HEK293 (cell line): ENCODE measurements at regions not wholly inside any gene's neighbourhood (a gene's known extent, or its start where the extent isn't known, plus 50 kb on each side); places are given as distances from the start of the nearest gene placed in this dataset.

Experiments used
- CTCF ChIA-PET: fragments of 350-600 bp; formaldehyde crosslinking; extraction: SDS; loops from one replicate; lab custom pipeline; 2021; ENCODE audit warnings: antibody characterized with exemption; lab: Yijun Ruan, JAX
- POLR2A ChIA-PET: fragments of 300-600 bp; formaldehyde crosslinking; extraction: SDS; loops from one replicate; lab custom pipeline; 2020; ENCODE audit warnings: antibody characterized with exemption, inconsistent platforms; lab: Yijun Ruan, JAX
- H3K27ac ChIP-seq: fragments of 200-500 bp; sonication (Bioruptor generic); 2 replicates; pipeline ENCODE4 v1.5.1; 2014; ENCODE audit warnings: low read depth, low read length, control low read depth, inconsistent platforms; ENCODE audit errors: extremely low read depth
- H3K36me3 ChIP-seq, 2 experiments: fragments of 200-500 bp in 1 of 2; sonication (Bioruptor generic) in 1 of 2; 1 replicate in 1 of 2; 2 replicates in 1 of 2; pipeline ENCODE4 v1.5.1; 2014 to 2017; ENCODE audit warnings: inconsistent platforms in 2 of 2, low read length in 2 of 2; ENCODE audit not compliant: control insufficient read depth in 2 of 2, insufficient read depth in 1 of 2
- H3K4me1 ChIP-seq: fragments of 200-500 bp; sonication (Bioruptor generic); 2 replicates; pipeline ENCODE4 v1.5.1; 2014; ENCODE audit warnings: mild to moderate bottlenecking, low read length, inconsistent platforms; ENCODE audit not compliant: control insufficient read depth, insufficient read depth
- H3K4me3 ChIP-seq: 2 replicates; pipeline ENCODE4 v1.5.1; 2011; ENCODE audit warnings: low read depth, mild to moderate bottlenecking, control low read depth, low read length, moderate library complexity
- H3K9me3 ChIP-seq: fragments of 200-500 bp; sonication (Bioruptor generic); 2 replicates; pipeline ENCODE4 v1.5.1; 2014; ENCODE audit warnings: low read depth, low read length, inconsistent platforms; ENCODE audit not compliant: control insufficient read depth, insufficient read depth
- HOXC10 ChIP-seq: sonication (generic); formaldehyde crosslinking; IDR thresholded peaks from 2 replicates; pipeline ENCODE4 v1.8.1; 2023; ENCODE audit warnings: mild to moderate bottlenecking, missing genetic modification reagents
- MYNN ChIP-seq: fragments of 450-650 bp; formaldehyde crosslinking; IDR thresholded peaks from 2 replicates; pipeline ENCODE4 v1.5.1; 2016; ENCODE audit warnings: missing biosample characterization, missing genetic modification characterization, borderline replicate concordance
- RBAK ChIP-seq: fragments of 450-650 bp; formaldehyde crosslinking; IDR thresholded peaks from 2 replicates; pipeline ENCODE4 v1.5.1; 2016; ENCODE audit warnings: missing biosample characterization, missing genetic modification characterization
- REPIN1 ChIP-seq: fragments of 450-650 bp; formaldehyde crosslinking; IDR thresholded peaks from 2 replicates; pipeline ENCODE4 v1.5.1; 2017; ENCODE audit warnings: missing biosample characterization, missing genetic modification characterization, low read depth
- TSHZ1 ChIP-seq: fragments of 450-650 bp; formaldehyde crosslinking; IDR thresholded peaks from 2 replicates; pipeline ENCODE4 v1.5.1; 2016; ENCODE audit warnings: missing biosample characterization, missing genetic modification characterization, borderline replicate concordance
- WT1 ChIP-seq: fragments of 450-650 bp; formaldehyde crosslinking; IDR thresholded peaks from 2 replicates; pipeline ENCODE4 v1.5.1; 2016; ENCODE audit warnings: missing biosample characterization, missing genetic modification characterization
- YY1 ChIP-seq: fragments of 450-650 bp; formaldehyde crosslinking; IDR thresholded peaks from 2 replicates; pipeline ENCODE4 v1.5.1; 2018; ENCODE audit warnings: missing biosample characterization, missing genetic modification characterization
- ZBTB6 ChIP-seq: fragments of 450-650 bp; formaldehyde crosslinking; IDR thresholded peaks from 2 replicates; pipeline ENCODE4 v1.5.1; 2017; ENCODE audit warnings: missing biosample characterization, missing genetic modification characterization
- ZBTB8A ChIP-seq: fragments of 450-650 bp; formaldehyde crosslinking; IDR thresholded peaks from 2 replicates; pipeline ENCODE4 v1.5.1; 2016; ENCODE audit warnings: missing biosample characterization, missing genetic modification characterization
- ZNF121 ChIP-seq: fragments of 450-650 bp; formaldehyde crosslinking; IDR thresholded peaks from 2 replicates; pipeline ENCODE4 v1.5.1; 2016; ENCODE audit warnings: missing biosample characterization, missing genetic modification characterization
- ZNF148 ChIP-seq: fragments of 450-650 bp; formaldehyde crosslinking; IDR thresholded peaks from 2 replicates; pipeline ENCODE4 v1.5.0; 2017; ENCODE audit warnings: missing biosample characterization, missing genetic modification characterization, borderline replicate concordance
- ZNF292 ChIP-seq: fragments of 450-650 bp; formaldehyde crosslinking; IDR thresholded peaks from 2 replicates; pipeline ENCODE4 v1.5.1; 2016; ENCODE audit warnings: low read depth, missing biosample characterization, missing genetic modification characterization, borderline replicate concordance
- ZNF362 ChIP-seq: fragments of 450-650 bp; formaldehyde crosslinking; IDR thresholded peaks from 2 replicates; pipeline ENCODE4 v1.5.1; 2016; ENCODE audit warnings: missing biosample characterization, missing genetic modification characterization
- ZNF366 ChIP-seq: fragments of 450-650 bp; formaldehyde crosslinking; conservative IDR thresholded peaks from 2 replicates; pipeline ENCODE4 v1.5.1; 2016; ENCODE audit warnings: missing biosample characterization, missing genetic modification characterization
- ZNF404 ChIP-seq: fragments of 450-650 bp; formaldehyde crosslinking; IDR thresholded peaks from 2 replicates; pipeline ENCODE4 v1.5.1; 2017; ENCODE audit warnings: missing biosample characterization, missing genetic modification characterization
- ZNF510 ChIP-seq: fragments of 450-650 bp; formaldehyde crosslinking; IDR thresholded peaks from 2 replicates; pipeline ENCODE4 v1.5.1; 2018; ENCODE audit warnings: mild to moderate bottlenecking, missing genetic modification characterization, missing biosample characterization; ENCODE audit not compliant: insufficient replicate concordance
- ZNF514 ChIP-seq: fragments of 450-650 bp; formaldehyde crosslinking; IDR thresholded peaks from 2 replicates; pipeline ENCODE4 v1.5.1; 2016; ENCODE audit warnings: missing biosample characterization, missing genetic modification characterization
- ZNF549 ChIP-seq: fragments of 450-650 bp; IDR thresholded peaks from 2 replicates; pipeline ENCODE4 v1.5.1; 2018; ENCODE audit warnings: missing biosample characterization, missing genetic modification characterization, mild to moderate bottlenecking, inconsistent platforms, moderate library complexity
- ZNF558 ChIP-seq: fragments of 450-650 bp; formaldehyde crosslinking; IDR thresholded peaks from 2 replicates; pipeline ENCODE4 v1.5.1; 2016; ENCODE audit warnings: missing biosample characterization, missing genetic modification characterization
- ZNF571 ChIP-seq: fragments of 450-650 bp; formaldehyde crosslinking; IDR thresholded peaks from 2 replicates; pipeline ENCODE4 v1.5.0; 2017; ENCODE audit warnings: missing biosample characterization, missing genetic modification characterization
- ZNF585B ChIP-seq: fragments of 450-650 bp; formaldehyde crosslinking; IDR thresholded peaks from 2 replicates; pipeline ENCODE4 v1.5.1; 2016; ENCODE audit warnings: missing biosample characterization, missing genetic modification characterization
- ZNF596 ChIP-seq: fragments of 450-650 bp; IDR thresholded peaks from 2 replicates; pipeline ENCODE4 v1.5.0; 2018; ENCODE audit warnings: missing biosample characterization, mild to moderate bottlenecking, missing genetic modification characterization, moderate library complexity
- ZNF639 ChIP-seq: fragments of 450-650 bp; formaldehyde crosslinking; IDR thresholded peaks from 2 replicates; pipeline ENCODE4 v1.5.1; 2016; ENCODE audit warnings: missing biosample characterization, missing genetic modification characterization
- ZNF658 ChIP-seq: fragments of 450-650 bp; formaldehyde crosslinking; IDR thresholded peaks from 2 replicates; pipeline ENCODE4; 2016; ENCODE audit warnings: missing biosample characterization, missing genetic modification characterization
- ZNF76 ChIP-seq: fragments of 450-650 bp; formaldehyde crosslinking; IDR thresholded peaks from 2 replicates; pipeline ENCODE4; 2016; ENCODE audit warnings: low read depth, missing biosample characterization, missing genetic modification characterization, borderline replicate concordance
- ZNF768 ChIP-seq: fragments of 450-650 bp; formaldehyde crosslinking; IDR thresholded peaks from 2 replicates; pipeline ENCODE4 v1.5.1; 2018; ENCODE audit warnings: missing biosample characterization, mild to moderate bottlenecking, missing genetic modification characterization
- ZNF777 ChIP-seq: fragments of 450-650 bp; formaldehyde crosslinking; IDR thresholded peaks from 2 replicates; pipeline ENCODE4 v1.5.1; 2017; ENCODE audit warnings: missing biosample characterization, missing genetic modification characterization, borderline replicate concordance

- H3K36me3 ChIP-seq = no peaks in the 10 kb centered on the region
- CTCF ChIA-PET = interaction anchor here (2.2 kb wide), 1 partner anchor 15 kb away, joined by 8 read pairs; no protein-coding TSS in a partner anchor
- POLR2A ChIA-PET = no interaction called here
- no peaks in the 10 kb centered on the region for H3K4me1 ChIP-seq
- no peak overlapping the region for H3K4me3 ChIP-seq
- TF ChIP-seq REPIN1 (tag by site-specific recombination) (no peak), ZNF362 (no peak), ZNF596 (tag by site-specific recombination) (no peak), RBAK (tag by site-specific recombination) (no peak), ZNF121 (tag by site-specific recombination) (no peak), ZNF366 (tag by site-specific recombination) (no peak), ZNF404 (tag by site-specific recombination) (no peak), ZBTB6 (tag by site-specific recombination) (no peak), ZNF76 (tag by site-specific recombination) (no peak), WT1 (tag by site-specific recombination) (no peak), ZNF639 (tag by site-specific recombination) (no peak), ZNF148 (tag by site-specific recombination) (no peak), ZNF777 (tag by site-specific recombination) (no peak), ZNF585B (tag by site-specific recombination) (no peak), ZNF571 (tag by site-specific recombination) (no peak), ZNF558 (tag by site-specific recombination) (no peak)
- TF ChIP-seq, all 188 proteins: peak for 0
- Histone ChIP-seq H3K27ac (no peak overlapping the region), H3K9me3 (no peaks in the 10 kb centered on the region)
Measured at GRCh38 chr1:63134501-63135173, 187.7 kb upstream of the FOXD3 start.

- ChIA-PET POLR2A (no interaction called here), CTCF (interaction anchor here (1.6 kb wide), 1 partner anchor 14 kb away, joined by 9 read pairs; no protein-coding TSS in a partner anchor)
- H3K36me3 ChIP-seq = no peaks in the 10 kb centered on the region
- no peaks in the 10 kb centered on the region for H3K4me1 ChIP-seq
- H3K9me3 ChIP-seq = no peaks in the 10 kb centered on the region
- no peak overlapping the region for H3K27ac ChIP-seq
- no peak overlapping the region for H3K4me3 ChIP-seq
- no peak for TF ChIP-seq HOXC10
- TF ChIP-seq ZNF514 (tag by site-specific recombination) = no peak
- TF ChIP-seq TSHZ1 = no peak
- no peak for TF ChIP-seq ZNF549 (tag by site-specific recombination)
- no peak for TF ChIP-seq ZNF658 (tag by site-specific recombination)
- no peak for TF ChIP-seq ZNF768
- no peak for TF ChIP-seq ZNF292 (tag by site-specific recombination)
- no peak for TF ChIP-seq MYNN (tag by site-specific recombination)
- TF ChIP-seq ZNF510 (tag by site-specific recombination) = no peak
- no peak for TF ChIP-seq ZBTB8A (tag by site-specific recombination)
- TF ChIP-seq ZNF571 (tag by site-specific recombination) = no peak
- no peak for TF ChIP-seq YY1 (tag by site-specific recombination)
Measured at GRCh38 chr1:63135174-63135512, 187.2 kb upstream of the FOXD3 start.
